Hematopoietic multipotent progenitor cell treated with erythropoietin and hydrocortisone succinate and interleukin-3 and kit ligand, for 4 days (in vitro differentiated cells): ENCODE measurements at regions not wholly inside any gene's neighbourhood (a gene's known extent, or its start where the extent isn't known, plus 50 kb on each side); places are given as distances from the start of the nearest gene placed in this dataset.

Experiments
- DNase-seq: peaks from one replicate; pipeline ENCODE4 v3.0.0-alpha.2; 2015

GRCh38 chr6:105644073-105644489 lies 241.2 kb upstream of the PREP start:
- no peak for DNase-seq

GRCh38 chr6:105642708-105643107 lies 239.8 kb upstream of the PREP start:
- DNase-seq: no peak

GRCh38 chr6:105641504-105641903 lies 238.6 kb upstream of the PREP start:
- no peak for DNase-seq

GRCh38 chr6:105639124-105639523 lies 236.2 kb upstream of the PREP start:
- DNase-seq: no peak

- no peak for DNase-seq
These were observed 230.9 kb upstream of the PREP start for GRCh38 chr6:105633814-105634213.

GRCh38 chr6:105628156-105628860 lies 225.4 kb upstream of the PREP start:
- DNase-seq: no peak

- DNase-seq: no peak
These were observed 223.6 kb upstream of the PREP start for GRCh38 chr6:105626295-105627158.

- DNase-seq: peak; percentile 25
These were observed 221.1 kb upstream of the PREP start for GRCh38 chr6:105624021-105624420.

- no peak for DNase-seq
These were observed 219.3 kb upstream of the PREP start for GRCh38 chr6:105622226-105622625.

GRCh38 chr6:105621564-105622175 lies 218.8 kb upstream of the PREP start:
- no peak for DNase-seq

- no peak for DNase-seq
These were observed 218.0 kb upstream of the PREP start for GRCh38 chr6:105620878-105621277.

GRCh38 chr6:105619971-105620741 lies 217.3 kb upstream of the PREP start:
- no peak for DNase-seq

GRCh38 chr6:105618247-105618646 lies 215.4 kb upstream of the PREP start:
- DNase-seq: no peak

GRCh38 chr6:105616521-105616920 lies 213.6 kb upstream of the PREP start:
- DNase-seq: no peak

GRCh38 chr6:105611606-105612005 lies 208.7 kb upstream of the PREP start:
- no peak for DNase-seq

- DNase-seq: peak; percentile 7
These were observed 206.6 kb upstream of the PREP start for GRCh38 chr6:105609375-105609991.

GRCh38 chr6:105608711-105609374 lies 206.0 kb upstream of the PREP start:
- DNase-seq: no peak

GRCh38 chr6:105607636-105608621 lies 205.0 kb upstream of the PREP start:
- no peak for DNase-seq

- no peak for DNase-seq
These were observed 204.1 kb upstream of the PREP start for GRCh38 chr6:105606831-105607463.

GRCh38 chr6:105604587-105604884 lies 201.7 kb upstream of the PREP start:
- no peak for DNase-seq
